ENCODE measurements at regions not wholly inside any gene's neighbourhood (a gene's known extent, or its start where the extent isn't known, plus 50 kb on each side); places are given as distances from the start of the nearest gene placed in this dataset.

- Histone ChIP-seq H3K27ac (ENCODE audit: low read length) (no peak overlapping the region), H3K4me3 (ENCODE audit: low read length) (no peak overlapping the region), H3K9me3 (ENCODE audit: control insufficient read depth, low read length) (no peaks in the 10 kb centered on the region), H3K27me3 (ENCODE audit: control insufficient read depth, insufficient read depth) (no peaks in the 10 kb centered on the region), H3K4me1 (ENCODE audit: control insufficient read depth, insufficient read depth, low read length) (peaks cover 2% of the 10 kb centered on the region)
- intact Hi-C loops (cut with DNase I) = no loop called here
- no peak for ATAC-seq
- DNase-seq = no peak
- WGBS = 49% methylated on average over 2 of the region's 2 CpGs
These were observed 111.9 kb upstream of the SLIT3 start for GRCh38 chr5:169412831-169413230.

GRCh38 chr5:169411786-169412430 lies 111.0 kb upstream of the SLIT3 start:
- intact Hi-C loops (cut with DNase I) = no loop called here
- Histone ChIP-seq H3K4me3 (ENCODE audit: low read length) (no peak overlapping the region), H3K9me3 (ENCODE audit: control insufficient read depth, low read length) (no peaks in the 10 kb centered on the region), H3K4me1 (ENCODE audit: control insufficient read depth, insufficient read depth, low read length) (no peaks in the 10 kb centered on the region), H3K27me3 (ENCODE audit: control insufficient read depth, insufficient read depth) (no peaks in the 10 kb centered on the region), H3K27ac (ENCODE audit: low read length) (no peak overlapping the region)
- no peak for ATAC-seq
- no peak for DNase-seq
- 48% methylated on average over 1 of the region's 1 CpG for WGBS

DNA sequence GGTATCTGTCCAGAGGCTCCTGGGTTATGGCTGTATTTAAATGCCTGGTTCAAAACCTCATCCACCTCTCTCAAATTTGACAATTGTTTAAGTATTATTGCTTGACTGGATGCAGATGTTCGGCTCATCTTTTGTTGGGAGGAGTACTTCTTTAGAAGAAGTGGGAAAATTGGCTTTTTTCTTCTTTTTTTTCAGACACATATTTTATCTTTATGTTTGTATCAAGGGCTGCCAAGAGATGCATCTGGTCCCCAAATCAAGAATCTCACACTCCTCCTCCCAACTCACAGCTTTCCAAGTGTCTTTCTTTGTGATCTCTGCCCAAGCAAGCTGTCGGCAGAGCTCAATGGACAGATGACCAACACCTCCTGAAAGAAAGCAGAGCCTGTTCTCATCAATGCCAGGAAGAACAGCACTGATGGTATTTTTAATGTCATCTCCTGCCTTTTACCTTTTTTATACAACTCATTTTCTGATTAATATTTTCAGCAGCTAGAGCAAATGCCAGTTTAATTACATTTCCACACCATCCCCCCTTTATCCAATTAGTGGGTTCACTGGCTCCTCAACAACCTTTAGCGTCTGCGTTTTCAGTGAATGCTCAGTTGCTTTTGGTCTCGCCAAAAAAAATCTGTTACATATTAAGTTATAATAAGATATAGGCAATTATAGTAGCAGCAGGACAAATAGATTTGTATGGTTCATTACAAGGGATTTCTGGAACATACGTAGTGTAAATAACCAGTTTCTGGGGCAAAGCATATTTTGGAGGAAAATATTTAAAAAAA lies 110.3 kb upstream of the SLIT3 start:
- WGBS = 68% methylated on average over 6 of the region's 6 CpGs
- no peak for ATAC-seq
- Histone ChIP-seq H3K27ac (ENCODE audit: low read length) (no peak overlapping the region), H3K27me3 (ENCODE audit: control insufficient read depth, insufficient read depth) (no peaks in the 10 kb centered on the region), H3K4me1 (ENCODE audit: control insufficient read depth, insufficient read depth, low read length) (no peaks in the 10 kb centered on the region), H3K9me3 (ENCODE audit: control insufficient read depth, low read length) (no peaks in the 10 kb centered on the region), H3K4me3 (ENCODE audit: low read length) (no peak overlapping the region)
- intact Hi-C loops (cut with DNase I) = no loop called here
- DNase-seq = no peak

GRCh38 chr5:169408731-169409130 lies 107.8 kb upstream of the SLIT3 start:
- H3K4me1 ChIP-seq (ENCODE audit: control insufficient read depth, insufficient read depth, low read length) = no peaks in the 10 kb centered on the region
- intact Hi-C loops (cut with DNase I) = no loop called here
- DNase-seq (no peak), ATAC-seq (no peak)
- WGBS = 67% methylated on average over 1 of the region's 1 CpG
- no peaks in the 10 kb centered on the region for H3K9me3 ChIP-seq (ENCODE audit: control insufficient read depth, low read length)
- H3K27me3 ChIP-seq (ENCODE audit: control insufficient read depth, insufficient read depth) = no peaks in the 10 kb centered on the region
- no peak overlapping the region for H3K4me3 ChIP-seq (ENCODE audit: low read length)
- H3K27ac ChIP-seq (ENCODE audit: low read length) = no peak overlapping the region

GRCh38 chr5:169408171-169408570 lies 107.2 kb upstream of the SLIT3 start:
- Histone ChIP-seq H3K27me3 (ENCODE audit: control insufficient read depth, insufficient read depth) (no peaks in the 10 kb centered on the region), H3K4me1 (ENCODE audit: control insufficient read depth, insufficient read depth, low read length) (no peaks in the 10 kb centered on the region), H3K4me3 (ENCODE audit: low read length) (no peak overlapping the region), H3K27ac (ENCODE audit: low read length) (no peak overlapping the region), H3K9me3 (ENCODE audit: control insufficient read depth, low read length) (no peaks in the 10 kb centered on the region)
- 68% methylated on average over 4 of the region's 4 CpGs for WGBS
- intact Hi-C loops (cut with DNase I) = no loop called here
- DNase-seq (no peak), ATAC-seq (no peak)

DNA sequence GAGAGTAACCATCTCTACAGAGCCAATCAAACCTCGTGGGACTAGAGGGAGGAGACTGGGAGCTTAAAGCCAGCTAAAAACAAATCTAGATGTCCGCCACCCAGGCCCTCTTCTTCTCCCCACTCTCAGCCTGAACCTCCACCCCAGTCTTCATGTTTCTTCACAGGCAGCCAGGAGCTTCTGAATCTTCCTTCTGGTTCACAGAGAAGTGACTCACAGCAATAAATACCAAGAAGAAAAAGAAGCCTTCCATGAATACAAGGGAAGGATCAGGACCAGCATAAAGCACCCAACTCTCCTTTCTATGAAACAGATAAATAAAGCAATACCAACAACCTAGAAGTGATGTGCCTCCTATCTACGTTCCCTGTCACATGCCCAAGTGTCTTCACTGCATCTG lies 103.3 kb upstream of the SLIT3 start:
- no peak for ATAC-seq
- intact Hi-C loops (cut with DNase I) = no loop called here
- Histone ChIP-seq H3K4me3 (ENCODE audit: low read length) (no peak overlapping the region), H3K4me1 (ENCODE audit: control insufficient read depth, insufficient read depth, low read length) (no peaks in the 10 kb centered on the region), H3K9me3 (ENCODE audit: control insufficient read depth, low read length) (no peaks in the 10 kb centered on the region), H3K27ac (ENCODE audit: low read length) (no peak overlapping the region), H3K27me3 (ENCODE audit: control insufficient read depth, insufficient read depth) (no peaks in the 10 kb centered on the region)
- DNase-seq = no peak
- WGBS = 60% methylated on average over 3 of the region's 3 CpGs

DNA sequence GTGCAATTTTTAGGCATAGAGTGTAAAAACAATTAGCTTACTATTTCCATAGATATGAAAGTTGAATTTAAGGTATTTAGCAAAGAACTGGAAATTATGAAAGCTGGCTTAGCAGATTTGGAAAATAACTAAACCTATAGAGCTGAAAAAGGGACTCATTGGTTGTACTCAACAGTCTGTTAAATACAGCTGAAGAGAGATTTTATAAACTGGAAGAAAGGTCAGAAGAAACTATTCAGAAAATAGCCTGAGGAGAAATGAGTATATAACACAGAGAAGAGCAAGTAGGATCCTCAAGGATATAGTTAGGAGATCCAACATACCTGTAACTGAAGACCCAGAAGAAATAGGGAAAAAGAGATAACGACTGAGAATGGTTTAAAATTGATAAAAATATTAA lies 97.6 kb upstream of the SLIT3 start:
- Histone ChIP-seq H3K4me1 (ENCODE audit: control insufficient read depth, insufficient read depth, low read length) (no peaks in the 10 kb centered on the region), H3K9me3 (ENCODE audit: control insufficient read depth, low read length) (no peaks in the 10 kb centered on the region), H3K4me3 (ENCODE audit: low read length) (no peak overlapping the region), H3K27me3 (ENCODE audit: control insufficient read depth, insufficient read depth) (no peaks in the 10 kb centered on the region), H3K27ac (ENCODE audit: low read length) (no peak overlapping the region)
- intact Hi-C loops (cut with DNase I) = no loop called here
- DNase-seq = no peak
- WGBS = 84% methylated on average over 1 of the region's 1 CpG
- no peak for ATAC-seq

GRCh38 chr5:169395136-169395535 lies 94.2 kb upstream of the SLIT3 start:
- intact Hi-C loops (cut with DNase I) = no loop called here
- H3K9me3 ChIP-seq (ENCODE audit: control insufficient read depth, low read length) = no peaks in the 10 kb centered on the region
- ATAC-seq (no peak), DNase-seq (no peak)
- no peaks in the 10 kb centered on the region for H3K4me1 ChIP-seq (ENCODE audit: control insufficient read depth, insufficient read depth, low read length)
- H3K4me3 ChIP-seq (ENCODE audit: low read length) = no peak overlapping the region
- no peak overlapping the region for H3K27ac ChIP-seq (ENCODE audit: low read length)
- 84% methylated on average over 1 of the region's 1 CpG for WGBS
- peaks cover 2% of the 10 kb centered on the region for H3K27me3 ChIP-seq (ENCODE audit: control insufficient read depth, insufficient read depth)

DNA sequence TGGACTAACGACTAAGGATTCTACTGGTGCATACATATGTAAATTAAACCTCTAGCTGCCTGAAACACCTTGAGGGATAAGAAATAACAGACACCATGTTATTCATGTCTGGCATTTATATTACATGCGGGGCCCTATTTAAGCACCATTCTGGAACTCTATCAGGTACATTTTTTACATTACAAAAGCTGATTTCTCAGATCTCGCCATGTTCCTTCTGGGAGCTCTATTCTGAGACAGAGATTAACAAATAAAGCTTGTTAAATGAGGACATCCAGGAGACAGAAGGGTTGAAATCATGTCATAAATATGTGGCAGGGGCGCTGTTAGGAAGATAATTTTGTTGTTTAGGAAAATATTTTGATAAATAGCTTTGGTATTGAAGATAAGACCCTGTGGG lies 93.4 kb upstream of the SLIT3 start:
- no peak for ATAC-seq
- H3K4me1 ChIP-seq (ENCODE audit: control insufficient read depth, insufficient read depth, low read length) = no peaks in the 10 kb centered on the region
- H3K27me3 ChIP-seq (ENCODE audit: control insufficient read depth, insufficient read depth) = peaks cover 2% of the 10 kb centered on the region
- whole genome bisulfite sequencing = 70% methylated on average over 4 of the region's 4 CpGs
- intact Hi-C loops (cut with DNase I) = no loop called here
- H3K4me3 ChIP-seq (ENCODE audit: low read length) = no peak overlapping the region
- H3K27ac ChIP-seq (ENCODE audit: low read length) = no peak overlapping the region
- H3K9me3 ChIP-seq (ENCODE audit: control insufficient read depth, low read length) = no peaks in the 10 kb centered on the region
- DNase-seq = no peak

DNA sequence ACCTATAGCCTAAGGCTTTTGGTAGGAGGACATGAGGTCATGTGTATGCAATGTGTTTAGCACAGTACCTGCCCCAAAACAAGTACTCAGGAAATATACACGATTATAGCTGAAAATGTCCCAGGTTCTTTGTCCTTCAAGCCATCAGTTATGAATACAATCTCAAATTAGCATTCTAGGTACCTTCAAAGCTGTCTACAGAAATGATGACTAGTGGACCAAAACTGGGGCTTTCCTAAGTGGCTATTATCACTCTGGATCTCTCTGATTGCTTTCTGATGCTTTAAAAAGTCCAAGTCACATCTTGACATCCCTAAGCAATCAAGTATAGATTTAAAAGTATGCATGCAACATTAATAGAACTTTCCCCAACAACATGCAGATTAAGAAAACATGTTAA lies 93.0 kb upstream of the SLIT3 start:
- Histone ChIP-seq H3K27me3 (ENCODE audit: control insufficient read depth, insufficient read depth) (peaks cover 2% of the 10 kb centered on the region), H3K9me3 (ENCODE audit: control insufficient read depth, low read length) (no peaks in the 10 kb centered on the region), H3K4me1 (ENCODE audit: control insufficient read depth, insufficient read depth, low read length) (no peaks in the 10 kb centered on the region), H3K4me3 (ENCODE audit: low read length) (no peak overlapping the region), H3K27ac (ENCODE audit: low read length) (no peak overlapping the region)
- no peak for DNase-seq
- 71% methylated on average over 1 of the region's 1 CpG for WGBS
- intact Hi-C loops (cut with DNase I) = no loop called here
- no peak for ATAC-seq

GRCh38 chr5:169390265-169390664 lies 89.3 kb upstream of the SLIT3 start:
- no peaks in the 10 kb centered on the region for H3K9me3 ChIP-seq (ENCODE audit: control insufficient read depth, low read length)
- no peak for DNase-seq

More at GRCh38 chr5:169390265-169390664, 89.3 kb upstream of the SLIT3 start:
- ATAC-seq = no peak
- no peak overlapping the region for H3K4me3 ChIP-seq (ENCODE audit: low read length)
- intact Hi-C loops (cut with DNase I) = no loop called here
- H3K27ac ChIP-seq (ENCODE audit: low read length) = no peak overlapping the region
- no peaks in the 10 kb centered on the region for H3K4me1 ChIP-seq (ENCODE audit: control insufficient read depth, insufficient read depth, low read length)
- peaks cover 2% of the 10 kb centered on the region for H3K27me3 ChIP-seq (ENCODE audit: control insufficient read depth, insufficient read depth)

Data from right cardiac atrium (tissue), 5 donors.